AG04449 (cell line): ENCODE measurements at regions not wholly inside any gene's neighbourhood (a gene's known extent, or its start where the extent isn't known, plus 50 kb on each side); places are given as distances from the start of the nearest gene placed in this dataset.

Experiments used
- CTCF ChIA-PET: fragments of 350-600 bp; formaldehyde crosslinking; extraction: SDS; loops from one replicate; lab custom pipeline; 2021; ENCODE audit warnings: antibody characterized with exemption; lab: Yijun Ruan, JAX
- POLR2A ChIA-PET: fragments of 400-600, 350-600 bp; formaldehyde crosslinking; extraction: SDS; loops from one replicate; lab custom pipeline; 2020; ENCODE audit warnings: antibody characterized with exemption, inconsistent platforms; lab: Yijun Ruan, JAX
- DNase-seq: peaks from one replicate; pipeline ENCODE4 v3.0.0-alpha.2; 2010; ENCODE audit warnings: low read depth, low spot score
- H3K4me3 ChIP-seq: 2 replicates; pipeline ENCODE4 v1.5.1; 2011; ENCODE audit warnings: low read depth, mild to moderate bottlenecking, control low read depth, low read length
- CTCF ChIP-seq: IDR thresholded peaks from one replicate; pipeline ENCODE4 v1.5.1; 2011; ENCODE audit warnings: mild to moderate bottlenecking, moderate library complexity, low read length, control low read depth, inconsistent platforms; ENCODE audit not compliant: insufficient read depth; ENCODE audit errors: missing control alignments

GRCh38 chr17:79524213-79525187 lies 86.4 kb downstream of the RBFOX3 start:
- ChIA-PET POLR2A (no interaction called here), CTCF (no interaction called here)
- DNase-seq = no peak
- H3K4me3 ChIP-seq = no peak overlapping the region
- no peak for TF ChIP-seq CTCF

DNA sequence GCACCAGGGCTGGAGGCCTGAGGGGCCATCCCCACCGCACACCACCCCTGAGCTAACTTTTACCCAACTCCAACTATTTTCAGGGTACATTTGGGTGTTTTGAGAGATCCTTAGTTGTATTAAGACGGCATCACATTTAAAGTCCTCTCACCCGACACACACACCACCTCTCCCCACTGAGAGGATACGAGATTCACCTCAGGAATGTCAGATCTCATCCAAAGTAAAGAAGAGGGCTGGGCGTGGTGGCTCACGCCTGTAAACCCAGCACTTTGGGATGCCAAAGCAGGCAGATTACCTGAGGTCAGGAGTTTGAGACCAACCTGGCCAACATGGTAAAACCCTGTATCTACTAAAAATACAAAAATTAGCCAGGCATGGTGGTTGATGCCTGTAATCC lies 88.4 kb downstream of the RBFOX3 start:
- no peak for TF ChIP-seq CTCF
- ChIA-PET CTCF (no interaction called here), POLR2A (no interaction called here)
- H3K4me3 ChIP-seq = no peak overlapping the region
- DNase-seq = no peak

GRCh38 chr17:79521225-79521624 lies 89.6 kb downstream of the RBFOX3 start:
- no peak overlapping the region for H3K4me3 ChIP-seq
- CTCF ChIA-PET = no interaction called here
- no peak for DNase-seq
- no peak for TF ChIP-seq CTCF
- POLR2A ChIA-PET = no interaction called here

- CTCF ChIA-PET = no interaction called here
These were observed 90.4 kb downstream of the RBFOX3 start for GRCh38 chr17:79520167-79521165.

GRCh38 chr17:79519601-79520000 lies 91.2 kb downstream of the RBFOX3 start:
- ChIA-PET CTCF (no interaction called here), POLR2A (no interaction called here)

More at GRCh38 chr17:79520167-79521165, 90.4 kb downstream of the RBFOX3 start:
- no peak for TF ChIP-seq CTCF
- H3K4me3 ChIP-seq = no peak overlapping the region
- POLR2A ChIA-PET = no interaction called here
- no peak for DNase-seq

More at GRCh38 chr17:79519601-79520000, 91.2 kb downstream of the RBFOX3 start:
- DNase-seq = no peak
- H3K4me3 ChIP-seq = no peak overlapping the region
- no peak for TF ChIP-seq CTCF
